Karpas-422 (cell line): ENCODE measurements at regions not wholly inside any gene's neighbourhood (a gene's known extent, or its start where the extent isn't known, plus 50 kb on each side); places are given as distances from the start of the nearest gene placed in this dataset.
A peak's percentile ranks its signal among the peaks of the same experiment; 100 is the strongest.

Experiments
- DNase-seq: peaks from one replicate; pipeline ENCODE4 v3.0.0-alpha.2; 2015
- H2AFZ ChIP-seq: fragments of 200-600 bp; sonication (generic); 2 replicates; pipeline ENCODE4 v1.6.1; 2014; ENCODE audit warnings: antibody characterized with exemption, low read length, mixed read lengths
- H3K27ac ChIP-seq: fragments of 200-600 bp; sonication (generic); 2 replicates; pipeline ENCODE4 v1.5.1; 2014; ENCODE audit warnings: mild to moderate bottlenecking, low read length, moderate library complexity
- H3K27me3 ChIP-seq: fragments of 200-600 bp; sonication (generic); 2 replicates; pipeline ENCODE4 v1.6.1; 2014; ENCODE audit warnings: low read length, mixed read lengths
- H3K36me3 ChIP-seq: fragments of 200-600 bp; sonication (generic); 2 replicates; pipeline ENCODE4 v1.6.1; 2014; ENCODE audit warnings: low read length, mixed read lengths; ENCODE audit not compliant: insufficient read depth
- H3K4me1 ChIP-seq: fragments of 200-600 bp; sonication (generic); 2 replicates; pipeline ENCODE4 v1.6.1; 2014; ENCODE audit warnings: mild to moderate bottlenecking, low read length, mixed read lengths
- H3K4me2 ChIP-seq: fragments of 200-600 bp; sonication (generic); 2 replicates; pipeline ENCODE4 v1.6.1; 2014; ENCODE audit warnings: low read length, low read depth, mild to moderate bottlenecking; ENCODE audit not compliant: poor library complexity, severe bottlenecking
- H3K4me3 ChIP-seq: fragments of 200-600 bp; sonication (generic); 2 replicates; pipeline ENCODE4 v1.5.1; 2014; ENCODE audit warnings: mild to moderate bottlenecking, antibody characterized with exemption, low read length, mixed read lengths
- H3K79me2 ChIP-seq: fragments of 200-600 bp; sonication (generic); 2 replicates; pipeline ENCODE4 v1.6.1; 2014; ENCODE audit warnings: mild to moderate bottlenecking, low read length, mixed read lengths
- H3K9ac ChIP-seq: fragments of 200-600 bp; sonication (generic); 2 replicates; pipeline ENCODE4 v1.6.0; 2014; ENCODE audit warnings: low read length
- H3K9me2 ChIP-seq: fragments of 200-600 bp; sonication (generic), shearing (Covaris generic); replicated peaks from 2 replicates; pipeline ENCODE4 v1.6.0; 2014; ENCODE audit warnings: mild to moderate bottlenecking, low read length, moderate library complexity; ENCODE audit not compliant: insufficient read depth
- H3K9me3 ChIP-seq: fragments of 300-700, 200-600 bp; sonication (generic); 2 replicates; pipeline ENCODE4 v1.6.1; 2014; ENCODE audit warnings: low read length, mixed read lengths
- H4K20me1 ChIP-seq: fragments of 200-600 bp; sonication (generic); 2 replicates; pipeline ENCODE4 v1.6.1; 2014; ENCODE audit warnings: mild to moderate bottlenecking, antibody characterized with exemption, low read length, low read depth; ENCODE audit not compliant: insufficient read depth

DNA sequence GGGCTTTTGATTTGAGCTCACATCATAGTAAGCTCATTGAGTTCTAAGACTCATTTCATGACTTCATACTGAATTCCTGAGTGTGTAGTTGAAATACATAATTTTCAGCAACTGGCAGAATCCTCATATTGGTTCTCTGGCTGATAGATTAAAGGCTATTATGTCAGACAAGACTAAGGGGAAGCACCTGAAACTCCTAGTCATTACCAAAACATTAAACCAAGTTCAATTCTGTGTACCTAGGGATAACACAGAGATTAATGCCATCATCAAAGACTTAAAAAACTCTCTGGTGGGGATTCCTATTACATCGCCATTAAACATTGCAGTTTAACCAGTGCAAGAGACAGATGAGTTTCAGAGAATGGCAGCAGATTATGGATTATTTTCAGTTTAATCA, 339.1 kb downstream of the PTPRC start:
- Histone ChIP-seq H2AFZ (no peak overlapping the region), H3K4me1 (no peaks in the 10 kb centered on the region), H4K20me1 (no peaks in the 10 kb centered on the region), H3K4me3 (no peak overlapping the region), H3K36me3 (no peaks in the 10 kb centered on the region), H3K79me2 (no peaks in the 10 kb centered on the region), H3K27me3 (no peaks in the 10 kb centered on the region), H3K27ac (no peak overlapping the region), H3K4me2 (no peak overlapping the region), H3K9me3 (no peaks in the 10 kb centered on the region), H3K9ac (no peak overlapping the region), H3K9me2 (no peaks in the 10 kb centered on the region)
- DNase-seq: no peak

DNA sequence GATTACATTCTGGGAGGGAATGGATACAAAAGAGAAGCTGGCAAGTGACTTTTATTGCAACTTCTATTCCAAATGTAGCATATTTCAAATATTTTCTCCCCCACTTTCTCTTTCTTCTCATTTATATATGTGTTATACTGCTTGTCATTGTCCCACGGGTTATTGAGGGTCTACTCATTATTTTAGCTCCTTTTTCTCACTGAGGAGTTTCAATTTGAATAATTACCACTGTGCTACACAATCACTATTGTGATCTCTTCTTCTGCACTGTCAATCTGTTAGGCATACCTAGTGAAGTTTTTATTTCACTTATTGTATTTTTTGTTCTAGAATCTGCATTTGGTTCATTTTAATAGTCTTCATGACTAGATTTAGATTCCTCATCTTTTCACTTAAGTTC, 339.7 kb downstream of the PTPRC start:
- Histone ChIP-seq H3K27ac (no peak overlapping the region), H3K4me1 (no peaks in the 10 kb centered on the region)

DNA sequence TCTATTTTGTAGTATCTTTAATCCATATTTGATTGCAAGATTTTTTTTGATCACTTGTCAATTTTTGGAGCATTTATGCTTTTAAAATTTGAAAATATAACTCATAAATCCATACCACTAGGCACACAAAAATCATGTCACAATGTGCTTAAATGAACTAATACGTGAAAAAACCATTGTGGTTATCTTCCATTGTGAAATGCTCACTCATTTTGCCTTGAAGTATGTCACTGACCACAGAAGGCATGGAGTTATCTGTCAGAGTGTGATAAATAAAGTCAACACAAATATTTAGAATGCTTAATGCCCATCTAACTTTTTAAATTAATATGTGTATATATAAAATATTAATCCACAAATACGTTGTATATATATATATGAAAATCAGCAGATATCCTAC, 347.2 kb downstream of the PTPRC start:
- Histone ChIP-seq H3K4me2 (no peak overlapping the region), H3K79me2 (no peaks in the 10 kb centered on the region), H3K9me3 (no peaks in the 10 kb centered on the region), H3K4me3 (no peak overlapping the region), H3K9me2 (no peaks in the 10 kb centered on the region), H4K20me1 (no peaks in the 10 kb centered on the region), H2AFZ (no peak overlapping the region), H3K27ac (no peak overlapping the region), H3K4me1 (no peaks in the 10 kb centered on the region), H3K9ac (no peak overlapping the region), H3K27me3 (no peaks in the 10 kb centered on the region), H3K36me3 (no peaks in the 10 kb centered on the region)
- no peak for DNase-seq

More for the DNA sequence above, 339.7 kb downstream of the PTPRC start:
- Histone ChIP-seq H3K27me3 (no peaks in the 10 kb centered on the region), H3K9me2 (no peaks in the 10 kb centered on the region), H3K4me2 (no peak overlapping the region), H2AFZ (no peak overlapping the region), H3K4me3 (no peak overlapping the region), H3K79me2 (no peaks in the 10 kb centered on the region), H3K9ac (no peak overlapping the region), H3K9me3 (no peaks in the 10 kb centered on the region), H4K20me1 (no peaks in the 10 kb centered on the region), H3K36me3 (no peaks in the 10 kb centered on the region)
- DNase-seq: no peak

- Histone ChIP-seq H3K36me3 (no peaks in the 10 kb centered on the region), H3K4me3 (no peak overlapping the region), H3K79me2 (no peaks in the 10 kb centered on the region), H3K4me1 (no peaks in the 10 kb centered on the region), H3K9me2 (no peaks in the 10 kb centered on the region), H3K27me3 (no peaks in the 10 kb centered on the region), H3K4me2 (no peak overlapping the region), H3K27ac (no peak overlapping the region), H4K20me1 (no peaks in the 10 kb centered on the region), H2AFZ (no peak overlapping the region), H3K9me3 (no peaks in the 10 kb centered on the region), H3K9ac (no peak overlapping the region)
- DNase-seq: no peak
These were observed 347.6 kb downstream of the PTPRC start for GRCh38 chr1:198986442-198986841.

- Histone ChIP-seq H3K27ac (no peak overlapping the region), H3K9ac (no peak overlapping the region), H3K27me3 (no peaks in the 10 kb centered on the region), H3K4me1 (peaks cover 4% of the 10 kb centered on the region; the same call in 1 of the 2 replicates), H3K9me3 (no peaks in the 10 kb centered on the region), H3K9me2 (no peaks in the 10 kb centered on the region), H2AFZ (no peak overlapping the region), H3K79me2 (no peaks in the 10 kb centered on the region), H3K4me3 (no peak overlapping the region), H3K36me3 (no peaks in the 10 kb centered on the region), H4K20me1 (no peaks in the 10 kb centered on the region), H3K4me2 (no peak overlapping the region)
- DNase-seq: no peak
These were observed 363.8 kb downstream of the PTPRC start for GRCh38 chr1:199002661-199003060.

GRCh38 chr1:199007423-199007822, 368.6 kb downstream of the PTPRC start:
- no peaks in the 10 kb centered on the region for H3K9me2 ChIP-seq
- no peak overlapping the region for H3K9ac ChIP-seq
- H3K4me2 ChIP-seq: no peak overlapping the region
- H2AFZ ChIP-seq: no peak overlapping the region
- peak; percentile 58 for DNase-seq
- H3K4me3 ChIP-seq: no peak overlapping the region
- H3K9me3 ChIP-seq: no peaks in the 10 kb centered on the region
- no peaks in the 10 kb centered on the region for H3K36me3 ChIP-seq
- no peaks in the 10 kb centered on the region for H3K27me3 ChIP-seq
- H3K79me2 ChIP-seq: no peaks in the 10 kb centered on the region
- peaks cover 16% of the 10 kb centered on the region for H3K4me1 ChIP-seq
- no peaks in the 10 kb centered on the region for H4K20me1 ChIP-seq
- no peak overlapping the region for H3K27ac ChIP-seq

DNA sequence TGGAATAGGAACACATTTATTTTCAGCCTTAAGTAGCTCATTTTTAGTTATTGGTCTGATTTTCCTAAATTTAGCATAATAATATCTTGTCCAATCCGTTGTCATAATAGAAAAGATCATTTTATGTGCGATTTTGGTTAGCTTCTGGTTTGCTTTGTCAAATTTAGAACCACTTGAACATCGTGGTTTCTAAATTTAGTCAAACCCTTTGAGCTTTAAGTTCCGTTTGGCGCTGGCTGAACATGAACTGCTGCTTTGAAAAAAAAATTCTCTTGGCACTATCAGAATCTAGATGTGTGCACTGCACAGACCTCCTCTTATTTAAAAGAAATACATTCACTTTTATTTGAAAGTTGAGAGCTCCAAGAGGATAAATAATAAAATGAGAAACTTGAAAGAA, 370.6 kb downstream of the PTPRC start:
- H3K9me2 ChIP-seq: no peaks in the 10 kb centered on the region
- no peak overlapping the region for H2AFZ ChIP-seq
- H3K36me3 ChIP-seq: no peaks in the 10 kb centered on the region
- H4K20me1 ChIP-seq: no peaks in the 10 kb centered on the region
- H3K27ac ChIP-seq: no peak overlapping the region
- DNase-seq: peak; percentile 57
- no peaks in the 10 kb centered on the region for H3K79me2 ChIP-seq
- peaks cover 16% of the 10 kb centered on the region for H3K4me1 ChIP-seq
- H3K9ac ChIP-seq: no peak overlapping the region
- H3K27me3 ChIP-seq: no peaks in the 10 kb centered on the region
- peak overlapping the region; percentile 21 for H3K4me2 ChIP-seq
- no peak overlapping the region for H3K4me3 ChIP-seq
- no peaks in the 10 kb centered on the region for H3K9me3 ChIP-seq

DNA sequence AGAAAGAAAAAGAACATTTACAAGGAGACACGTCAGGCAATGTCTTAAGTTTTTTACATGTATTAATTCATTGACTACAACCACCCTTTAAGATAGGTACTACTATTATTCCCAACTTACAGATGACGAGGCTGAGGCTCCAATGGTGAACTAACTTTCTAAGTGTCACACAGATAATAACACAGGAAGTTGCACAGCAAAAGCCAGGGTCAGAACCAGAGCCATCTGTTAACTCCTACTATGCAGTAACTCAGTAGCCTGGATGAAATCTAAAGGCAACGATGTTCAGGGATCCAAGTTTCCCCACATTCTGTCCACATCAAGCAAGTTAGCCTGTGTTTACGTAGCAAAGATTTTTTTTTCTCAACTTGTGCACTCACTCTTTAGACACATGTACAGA, 371.7 kb downstream of the PTPRC start:
- Histone ChIP-seq H3K9ac (no peak overlapping the region), H3K79me2 (no peaks in the 10 kb centered on the region), H3K27ac (no peak overlapping the region), H4K20me1 (no peaks in the 10 kb centered on the region), H3K27me3 (no peaks in the 10 kb centered on the region), H3K4me2 (no peak overlapping the region), H2AFZ (no peak overlapping the region), H3K36me3 (no peaks in the 10 kb centered on the region), H3K9me2 (no peaks in the 10 kb centered on the region), H3K4me1 (peaks cover 16% of the 10 kb centered on the region), H3K9me3 (no peaks in the 10 kb centered on the region), H3K4me3 (no peak overlapping the region)
- no peak for DNase-seq

- Histone ChIP-seq H3K9ac (no peak overlapping the region), H3K36me3 (no peaks in the 10 kb centered on the region), H3K9me2 (no peaks in the 10 kb centered on the region), H3K79me2 (no peaks in the 10 kb centered on the region), H3K27ac (no peak overlapping the region), H3K4me2 (no peak overlapping the region), H3K4me1 (peaks cover 16% of the 10 kb centered on the region), H4K20me1 (no peaks in the 10 kb centered on the region), H3K27me3 (no peaks in the 10 kb centered on the region), H3K9me3 (no peaks in the 10 kb centered on the region), H3K4me3 (no peak overlapping the region), H2AFZ (no peak overlapping the region)
- DNase-seq: no peak
These were observed 372.1 kb downstream of the PTPRC start for GRCh38 chr1:199010933-199011332.
